Esophagus muscularis mucosa (tissue), 4 donors: ENCODE measurements at regions not wholly inside any gene's neighbourhood (a gene's known extent, or its start where the extent isn't known, plus 50 kb on each side); places are given as distances from the start of the nearest gene placed in this dataset.

Source experiments
- DNase-seq: peaks from one replicate; pipeline ENCODE4 v3.0.0-alpha.2; 2017; ENCODE audit errors: extremely low spot score
- H3K27ac ChIP-seq, 4 donors: fragments of 200-600 bp; sonication (generic); replicated peaks in 1 of 4; 1 replicate in 3 of 4; 2 replicates in 1 of 4; pipeline ENCODE4 v1.5.1; 2016 to 2019; ENCODE audit warnings: mild to moderate bottlenecking in 1 of 4
- H3K27me3 ChIP-seq, 4 donors: fragments of 200-600 bp; sonication (generic); one replicate each; pipeline versions ENCODE4 v1.5.1 to v1.6.0; 2016 to 2019
- H3K36me3 ChIP-seq, 4 donors: fragments of 200-600 bp; sonication (generic); one replicate each; pipeline ENCODE4 v1.5.1; 2016 to 2019
- H3K4me1 ChIP-seq, 4 donors: fragments of 200-600 bp; sonication (generic); one replicate each; pipeline ENCODE4 v1.5.1; 2016 to 2019
- H3K4me3 ChIP-seq, 4 donors: fragments of 200-600 bp; sonication (generic); 1 replicate in 2 of 4; 2 replicates in 2 of 4; pipeline ENCODE4 v1.5.1; 2016 to 2019; ENCODE audit warnings: mild to moderate bottlenecking in 4 of 4, moderate library complexity in 1 of 4
- H3K9me3 ChIP-seq, 4 donors: fragments of 200-600 bp; sonication (generic); 1 replicate in 3 of 4; 2 replicates in 1 of 4; pipeline ENCODE4 v1.5.1; 2016 to 2019
- EP300 ChIP-seq: sonication (generic); formaldehyde crosslinking; IDR thresholded peaks from one replicate; pipeline ENCODE4 v1.6.1; 2017; ENCODE audit warnings: antibody characterized with exemption
- POLR2A ChIP-seq: fragments of 450-650 bp; IDR thresholded peaks from one replicate; pipeline ENCODE4 v1.6.1; 2017; ENCODE audit warnings: antibody characterized with exemption, moderate library complexity, mild to moderate bottlenecking, low read depth
- POLR2AphosphoS5 ChIP-seq, 2 donors: sonication (generic); formaldehyde crosslinking; IDR thresholded peaks; one replicate each; pipeline ENCODE4 v1.6.1; 2017; ENCODE audit warnings: antibody characterized with exemption in 2 of 2
- WGBS: methylation state at CpG from one replicate; pipeline ENCODE4 v1.1.5; 2018; 5-methylcytosine and 5-hydroxymethylcytosine counted together
- intact Hi-C: fragments of 100-400 bp; cut with DNase I; formaldehyde crosslinking; loops from one replicate; pipeline ENCODE4 v1.15.1; 2023
- TF ChIP-seq, protein P1 (sequence below), 3 experiments: fragments of 200-600 bp in 2 of 3; fragments of 450-650 bp in 1 of 3; sonication (generic) in 2 of 3; IDR thresholded peaks; one replicate each; pipeline ENCODE4 v1.5.1; 2017 to 2019; ENCODE audit warnings: antibody characterized with exemption in 3 of 3, mild to moderate bottlenecking in 2 of 3, moderate library complexity in 1 of 3

DNA sequence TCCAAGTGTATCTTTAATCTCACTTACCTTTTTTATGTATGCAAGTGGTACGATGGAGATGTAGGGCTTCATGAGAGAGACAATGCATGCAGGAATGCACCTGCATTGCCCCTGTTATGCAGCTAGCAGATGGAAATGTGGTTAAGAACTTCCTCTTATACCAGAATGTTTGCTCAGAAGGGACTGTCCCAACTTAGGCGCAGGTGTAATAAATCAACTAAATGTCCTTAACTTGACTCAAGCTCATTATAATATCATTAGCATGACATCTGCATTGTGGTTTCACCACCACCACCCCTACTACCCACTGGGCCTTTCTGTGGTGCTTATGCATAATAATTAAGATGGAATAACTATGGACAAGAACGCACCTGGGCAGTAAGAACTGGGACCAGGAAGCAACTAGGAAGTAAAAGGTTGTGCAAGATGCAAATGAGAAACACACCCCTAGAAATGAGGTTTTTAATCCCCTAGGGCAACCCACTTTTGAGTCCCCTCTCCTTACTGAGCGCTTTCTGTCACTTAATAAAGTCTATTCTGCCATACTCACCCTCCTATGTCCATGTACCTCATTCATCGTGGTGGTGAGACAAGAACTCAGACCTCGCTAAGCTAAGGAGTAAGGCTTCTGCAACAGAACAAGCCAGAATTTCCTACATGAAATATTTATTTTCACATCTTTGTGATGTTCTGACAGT is 1103.3 kb upstream of the B3GALT2 start:
- Histone ChIP-seq H3K4me1 (no peaks in the 10 kb centered on the region), H3K27ac (no peak overlapping the region), H3K36me3 (no peaks in the 10 kb centered on the region), H3K9me3 (no peaks in the 10 kb centered on the region), H3K4me3 (no peak overlapping the region), H3K27me3 (no peaks in the 10 kb centered on the region)
- intact Hi-C loops: no loop called here
- WGBS: 84% methylated on average over 6 of the region's 6 CpGs
- TF ChIP-seq EP300 (no peak), POLR2A (no peak), POLR2AphosphoS5 (IDR thresholded peaks at IDR 0.05) (no peak)
- TF ChIP-seq, protein P1, sequence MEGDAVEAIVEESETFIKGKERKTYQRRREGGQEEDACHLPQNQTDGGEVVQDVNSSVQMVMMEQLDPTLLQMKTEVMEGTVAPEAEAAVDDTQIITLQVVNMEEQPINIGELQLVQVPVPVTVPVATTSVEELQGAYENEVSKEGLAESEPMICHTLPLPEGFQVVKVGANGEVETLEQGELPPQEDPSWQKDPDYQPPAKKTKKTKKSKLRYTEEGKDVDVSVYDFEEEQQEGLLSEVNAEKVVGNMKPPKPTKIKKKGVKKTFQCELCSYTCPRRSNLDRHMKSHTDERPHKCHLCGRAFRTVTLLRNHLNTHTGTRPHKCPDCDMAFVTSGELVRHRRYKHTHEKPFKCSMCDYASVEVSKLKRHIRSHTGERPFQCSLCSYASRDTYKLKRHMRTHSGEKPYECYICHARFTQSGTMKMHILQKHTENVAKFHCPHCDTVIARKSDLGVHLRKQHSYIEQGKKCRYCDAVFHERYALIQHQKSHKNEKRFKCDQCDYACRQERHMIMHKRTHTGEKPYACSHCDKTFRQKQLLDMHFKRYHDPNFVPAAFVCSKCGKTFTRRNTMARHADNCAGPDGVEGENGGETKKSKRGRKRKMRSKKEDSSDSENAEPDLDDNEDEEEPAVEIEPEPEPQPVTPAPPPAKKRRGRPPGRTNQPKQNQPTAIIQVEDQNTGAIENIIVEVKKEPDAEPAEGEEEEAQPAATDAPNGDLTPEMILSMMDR (IDR thresholded peaks at IDR 0.05): no peak
- no peak for DNase-seq

DNA sequence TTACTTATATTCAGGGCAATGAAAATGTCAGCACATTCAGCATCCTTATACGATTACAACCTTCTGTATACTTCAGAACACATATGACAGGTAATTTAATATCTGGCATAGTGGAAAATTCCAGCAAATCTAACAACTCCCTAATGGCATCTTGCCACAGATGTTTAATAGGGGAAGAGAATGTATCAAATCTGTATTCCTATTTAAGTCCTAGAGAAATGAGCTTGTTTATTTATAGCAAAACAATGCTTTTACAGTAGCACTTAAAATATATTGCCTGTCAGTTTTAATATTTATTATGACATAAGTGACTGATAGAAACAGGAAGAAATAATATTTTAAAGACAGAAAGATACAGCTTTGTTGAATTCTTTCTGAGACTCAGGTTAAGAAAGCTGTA is 1101.8 kb upstream of the B3GALT2 start:
- no peaks in the 10 kb centered on the region for H3K9me3 ChIP-seq
- no peak overlapping the region for H3K27ac ChIP-seq
- no peaks in the 10 kb centered on the region for H3K27me3 ChIP-seq
- no peak overlapping the region for H3K4me3 ChIP-seq
- 55% methylated on average over 1 of the region's 1 CpG for whole genome bisulfite sequencing
- H3K4me1 ChIP-seq: no peaks in the 10 kb centered on the region
- intact Hi-C loops: no loop called here
- DNase-seq: no peak
- no peaks in the 10 kb centered on the region for H3K36me3 ChIP-seq
- TF ChIP-seq, protein P1 (IDR thresholded peaks at IDR 0.05): no peak
- no peak for TF ChIP-seq POLR2A

DNA sequence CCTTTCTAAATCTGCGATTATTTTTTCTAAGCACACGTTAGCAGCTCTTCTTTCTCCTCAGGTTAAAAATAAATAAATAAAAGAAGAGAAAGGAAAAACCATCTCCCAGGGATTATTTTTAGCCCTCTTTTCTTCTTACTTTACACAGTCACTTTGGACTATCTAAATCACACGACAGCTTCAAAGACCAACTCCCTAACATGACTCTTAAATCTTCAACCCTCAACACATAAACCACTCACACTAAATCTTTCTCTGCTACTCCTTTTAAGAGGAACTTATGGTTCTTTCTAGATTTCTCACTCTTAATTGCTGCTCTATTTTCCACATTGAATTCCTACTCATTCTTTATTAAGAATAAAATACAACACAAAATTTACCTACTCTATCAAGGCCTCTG is 1095.0 kb upstream of the B3GALT2 start:
- Histone ChIP-seq H3K9me3 (no peaks in the 10 kb centered on the region), H3K27ac (no peak overlapping the region), H3K36me3 (no peaks in the 10 kb centered on the region), H3K4me3 (no peak overlapping the region), H3K27me3 (no peaks in the 10 kb centered on the region), H3K4me1 (no peaks in the 10 kb centered on the region)
- DNase-seq: no peak
- TF ChIP-seq POLR2A (no peak), EP300 (no peak), POLR2AphosphoS5 (IDR thresholded peaks at IDR 0.05) (no peak)
- TF ChIP-seq, protein P1 (IDR thresholded peaks at IDR 0.05): no peak
- intact Hi-C loops: no loop called here
- 61% methylated on average over 3 of the region's 3 CpGs for WGBS

DNA sequence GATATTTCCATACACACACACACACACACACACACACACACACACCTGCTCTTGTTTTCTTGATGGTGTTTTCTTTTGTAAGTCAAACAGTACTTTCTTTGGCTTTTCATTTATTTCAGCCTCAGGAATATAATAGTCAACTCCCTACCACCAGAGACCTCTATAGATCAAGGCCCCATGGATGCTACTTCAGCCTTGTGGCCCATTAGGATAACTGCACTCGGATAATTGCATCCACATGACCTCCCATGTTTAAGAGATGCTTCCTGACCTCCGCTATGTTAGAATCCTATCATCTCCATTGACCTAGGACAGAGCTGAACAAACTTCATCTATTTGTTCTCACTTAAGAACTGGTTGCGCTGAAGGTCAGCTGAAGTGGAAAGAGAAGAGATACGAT is 1094.0 kb upstream of the B3GALT2 start:
- no peak for TF ChIP-seq EP300
- no peak for TF ChIP-seq POLR2A
- TF ChIP-seq, protein P1 (IDR thresholded peaks at IDR 0.05): no peak
- Histone ChIP-seq H3K27ac (no peak overlapping the region), H3K9me3 (no peaks in the 10 kb centered on the region), H3K4me3 (no peak overlapping the region), H3K4me1 (no peaks in the 10 kb centered on the region), H3K36me3 (no peaks in the 10 kb centered on the region), H3K27me3 (no peaks in the 10 kb centered on the region)
- intact Hi-C loops: no loop called here
- WGBS: 100% methylated on average over 3 of the region's 4 CpGs
- no peak for DNase-seq

DNA sequence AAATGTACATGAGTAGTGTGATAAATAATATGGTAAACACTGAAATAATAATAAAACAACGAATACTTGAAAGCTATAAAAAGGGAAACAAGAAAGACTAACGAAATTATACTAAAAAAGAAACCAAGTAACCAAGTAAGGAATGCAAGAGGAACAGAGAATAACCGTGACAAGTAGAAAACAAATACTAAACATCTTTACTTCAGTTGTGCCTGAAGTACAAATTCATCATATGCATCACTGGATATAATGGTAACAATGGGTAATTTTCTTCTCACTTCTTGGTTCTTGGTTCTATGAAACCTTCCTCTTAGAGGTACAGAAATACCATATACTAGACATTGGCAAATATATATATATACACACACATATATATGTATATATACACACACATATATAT is 1093.6 kb upstream of the B3GALT2 start:
- TF ChIP-seq EP300: no peak
- TF ChIP-seq POLR2A: no peak
- TF ChIP-seq, protein P1 (IDR thresholded peaks at IDR 0.05): no peak
- no peak for TF ChIP-seq POLR2AphosphoS5 (IDR thresholded peaks at IDR 0.05)
- intact Hi-C loops: no loop called here
- Histone ChIP-seq H3K4me3 (no peak overlapping the region), H3K36me3 (no peaks in the 10 kb centered on the region), H3K27ac (no peak overlapping the region), H3K4me1 (no peaks in the 10 kb centered on the region), H3K27me3 (no peaks in the 10 kb centered on the region), H3K9me3 (no peaks in the 10 kb centered on the region)
- WGBS: 83% methylated on average over 3 of the region's 3 CpGs
- no peak for DNase-seq
